ENCODE measurements at regions not wholly inside any gene's neighbourhood (a gene's known extent, or its start where the extent isn't known, plus 50 kb on each side); places are given as distances from the start of the nearest gene placed in this dataset.

GRCh38 chr1:30629501-30629900, 93.9 kb downstream of the MATN1 start:
- no peak for TF ChIP-seq CTCF (IDR thresholded peaks at IDR 0.05; ENCODE audit: low read depth, low read length, poor library complexity, severe bottlenecking)
- TF ChIP-seq EZH2phosphoT487 (IDR thresholded peaks at IDR 0.05; ENCODE audit: borderline replicate concordance, low read length) = no peak
